ENCODE measurements at regions not wholly inside any gene's neighbourhood (a gene's known extent, or its start where the extent isn't known, plus 50 kb on each side); places are given as distances from the start of the nearest gene placed in this dataset.

- no peaks in the 10 kb centered on the region for H3K36me3 ChIP-seq (ENCODE audit: control insufficient read depth, insufficient read depth, low read length)
- H3K9me3 ChIP-seq (replicated peaks; ENCODE audit: control insufficient read depth, low read depth, low read length) = no peaks in the 10 kb centered on the region
- WGBS (ENCODE audit: insufficient coverage) = no CpG with 5 or more reads among the region's 1 CpG
- no peak for DNase-seq
- peaks cover 14% of the 10 kb centered on the region for H3K4me1 ChIP-seq (ENCODE audit: control insufficient read depth, insufficient read depth, low read length)
- H3K4me3 ChIP-seq (ENCODE audit: low read length) = no peak overlapping the region
- H3K27me3 ChIP-seq (ENCODE audit: control insufficient read depth, insufficient read depth, low read length) = no peaks in the 10 kb centered on the region
- no peak overlapping the region for H3K27ac ChIP-seq (ENCODE audit: low read length)
These were observed 430.1 kb upstream of the CAMK1G start for GRCh38 chr1:209153411-209153810.

- Histone ChIP-seq H3K27ac (ENCODE audit: low read length) (no peak overlapping the region), H3K36me3 (ENCODE audit: control insufficient read depth, insufficient read depth, low read length) (no peaks in the 10 kb centered on the region)
- DNase-seq = peak; percentile 75
These were observed 428.6 kb upstream of the CAMK1G start for GRCh38 chr1:209154912-209155311.

GRCh38 chr1:209155546-209155945 lies 428.0 kb upstream of the CAMK1G start:
- Histone ChIP-seq H3K4me3 (ENCODE audit: low read length) (no peak overlapping the region), H3K9me3 (replicated peaks; ENCODE audit: control insufficient read depth, low read depth, low read length) (no peaks in the 10 kb centered on the region), H3K4me1 (ENCODE audit: control insufficient read depth, insufficient read depth, low read length) (peaks cover 14% of the 10 kb centered on the region), H3K27me3 (ENCODE audit: control insufficient read depth, insufficient read depth, low read length) (no peaks in the 10 kb centered on the region), H3K36me3 (ENCODE audit: control insufficient read depth, insufficient read depth, low read length) (no peaks in the 10 kb centered on the region), H3K27ac (ENCODE audit: low read length) (no peak overlapping the region)
- no CpG with 5 or more reads among the region's 3 CpGs for WGBS (ENCODE audit: insufficient coverage)
- no peak for DNase-seq

More at GRCh38 chr1:209154912-209155311, 428.6 kb upstream of the CAMK1G start:
- H3K4me3 ChIP-seq (ENCODE audit: low read length) = no peak overlapping the region
- WGBS (ENCODE audit: insufficient coverage) = no CpG with 5 or more reads among the region's 1 CpG
- H3K27me3 ChIP-seq (ENCODE audit: control insufficient read depth, insufficient read depth, low read length) = no peaks in the 10 kb centered on the region
- peaks cover 14% of the 10 kb centered on the region for H3K4me1 ChIP-seq (ENCODE audit: control insufficient read depth, insufficient read depth, low read length)
- H3K9me3 ChIP-seq (replicated peaks; ENCODE audit: control insufficient read depth, low read depth, low read length) = no peaks in the 10 kb centered on the region

GRCh38 chr1:209156991-209157390 lies 426.5 kb upstream of the CAMK1G start:
- no CpG with 5 or more reads among the region's 4 CpGs for WGBS (ENCODE audit: insufficient coverage)
- no peak overlapping the region for H3K4me3 ChIP-seq (ENCODE audit: low read length)
- no peaks in the 10 kb centered on the region for H3K36me3 ChIP-seq (ENCODE audit: control insufficient read depth, insufficient read depth, low read length)
- DNase-seq = no peak
- H3K27ac ChIP-seq (ENCODE audit: low read length) = no peak overlapping the region
- peaks cover 14% of the 10 kb centered on the region for H3K4me1 ChIP-seq (ENCODE audit: control insufficient read depth, insufficient read depth, low read length)
- no peaks in the 10 kb centered on the region for H3K27me3 ChIP-seq (ENCODE audit: control insufficient read depth, insufficient read depth, low read length)
- H3K9me3 ChIP-seq (replicated peaks; ENCODE audit: control insufficient read depth, low read depth, low read length) = no peaks in the 10 kb centered on the region

- Histone ChIP-seq H3K27ac (ENCODE audit: low read length) (no peak overlapping the region), H3K4me3 (ENCODE audit: low read length) (no peak overlapping the region), H3K36me3 (ENCODE audit: control insufficient read depth, insufficient read depth, low read length) (no peaks in the 10 kb centered on the region), H3K9me3 (replicated peaks; ENCODE audit: control insufficient read depth, low read depth, low read length) (no peaks in the 10 kb centered on the region), H3K27me3 (ENCODE audit: control insufficient read depth, insufficient read depth, low read length) (no peaks in the 10 kb centered on the region), H3K4me1 (ENCODE audit: control insufficient read depth, insufficient read depth, low read length) (peaks cover 14% of the 10 kb centered on the region)
- WGBS (ENCODE audit: insufficient coverage) = no CpG with 5 or more reads among the region's 5 CpGs
- DNase-seq = peak; percentile 23
These were observed 425.8 kb upstream of the CAMK1G start for GRCh38 chr1:209157546-209158249.

- peaks cover 14% of the 10 kb centered on the region for H3K4me1 ChIP-seq (ENCODE audit: control insufficient read depth, insufficient read depth, low read length)
- no peaks in the 10 kb centered on the region for H3K27me3 ChIP-seq (ENCODE audit: control insufficient read depth, insufficient read depth, low read length)
- no peaks in the 10 kb centered on the region for H3K36me3 ChIP-seq (ENCODE audit: control insufficient read depth, insufficient read depth, low read length)
- no peaks in the 10 kb centered on the region for H3K9me3 ChIP-seq (replicated peaks; ENCODE audit: control insufficient read depth, low read depth, low read length)
- WGBS (ENCODE audit: insufficient coverage) = no CpG with 5 or more reads among the region's 1 CpG
- H3K27ac ChIP-seq (ENCODE audit: low read length) = no peak overlapping the region
- DNase-seq = no peak
- no peak overlapping the region for H3K4me3 ChIP-seq (ENCODE audit: low read length)
These were observed 424.7 kb upstream of the CAMK1G start for GRCh38 chr1:209158851-209159250.

GRCh38 chr1:209160230-209160629 lies 423.3 kb upstream of the CAMK1G start:
- WGBS (ENCODE audit: insufficient coverage) = no CpG with 5 or more reads among the region's 2 CpGs
- H3K4me3 ChIP-seq (ENCODE audit: low read length) = no peak overlapping the region
- DNase-seq = no peak
- H3K9me3 ChIP-seq (replicated peaks; ENCODE audit: control insufficient read depth, low read depth, low read length) = no peaks in the 10 kb centered on the region
- peaks cover 10% of the 10 kb centered on the region for H3K4me1 ChIP-seq (ENCODE audit: control insufficient read depth, insufficient read depth, low read length)
- no peaks in the 10 kb centered on the region for H3K27me3 ChIP-seq (ENCODE audit: control insufficient read depth, insufficient read depth, low read length)
- no peaks in the 10 kb centered on the region for H3K36me3 ChIP-seq (ENCODE audit: control insufficient read depth, insufficient read depth, low read length)
- no peak overlapping the region for H3K27ac ChIP-seq (ENCODE audit: low read length)

- Histone ChIP-seq H3K4me1 (ENCODE audit: control insufficient read depth, insufficient read depth, low read length) (peaks cover 3% of the 10 kb centered on the region), H3K9me3 (replicated peaks; ENCODE audit: control insufficient read depth, low read depth, low read length) (no peaks in the 10 kb centered on the region), H3K27me3 (ENCODE audit: control insufficient read depth, insufficient read depth, low read length) (no peaks in the 10 kb centered on the region), H3K27ac (ENCODE audit: low read length) (no peak overlapping the region), H3K4me3 (ENCODE audit: low read length) (no peak overlapping the region), H3K36me3 (ENCODE audit: control insufficient read depth, insufficient read depth, low read length) (no peaks in the 10 kb centered on the region)
- peak; percentile 30 for DNase-seq
- WGBS (ENCODE audit: insufficient coverage) = no CpG with 5 or more reads among the region's 3 CpGs
These were observed 420.9 kb upstream of the CAMK1G start for GRCh38 chr1:209162651-209163050.

- Histone ChIP-seq H3K4me1 (ENCODE audit: control insufficient read depth, insufficient read depth, low read length) (no peaks in the 10 kb centered on the region), H3K4me3 (ENCODE audit: low read length) (no peak overlapping the region), H3K27ac (ENCODE audit: low read length) (no peak overlapping the region), H3K36me3 (ENCODE audit: control insufficient read depth, insufficient read depth, low read length) (no peaks in the 10 kb centered on the region), H3K27me3 (ENCODE audit: control insufficient read depth, insufficient read depth, low read length) (no peaks in the 10 kb centered on the region), H3K9me3 (replicated peaks; ENCODE audit: control insufficient read depth, low read depth, low read length) (no peaks in the 10 kb centered on the region)
- peak; percentile 18 for DNase-seq
These were observed 415.3 kb upstream of the CAMK1G start for GRCh38 chr1:209168204-209168603.

- Histone ChIP-seq H3K4me1 (ENCODE audit: control insufficient read depth, insufficient read depth, low read length) (no peaks in the 10 kb centered on the region), H3K9me3 (replicated peaks; ENCODE audit: control insufficient read depth, low read depth, low read length) (peaks cover 5% of the 10 kb centered on the region), H3K27me3 (ENCODE audit: control insufficient read depth, insufficient read depth, low read length) (no peaks in the 10 kb centered on the region), H3K36me3 (ENCODE audit: control insufficient read depth, insufficient read depth, low read length) (no peaks in the 10 kb centered on the region), H3K27ac (ENCODE audit: low read length) (no peak overlapping the region), H3K4me3 (ENCODE audit: low read length) (no peak overlapping the region)
- no CpG with 5 or more reads among the region's 1 CpG for WGBS (ENCODE audit: insufficient coverage)
- no peak for DNase-seq
These were observed 412.4 kb upstream of the CAMK1G start for GRCh38 chr1:209171151-209171550.

- H3K27ac ChIP-seq (ENCODE audit: low read length) = no peak overlapping the region
- DNase-seq = no peak
- H3K9me3 ChIP-seq (replicated peaks; ENCODE audit: control insufficient read depth, low read depth, low read length) = peaks cover 5% of the 10 kb centered on the region
- H3K4me1 ChIP-seq (ENCODE audit: control insufficient read depth, insufficient read depth, low read length) = no peaks in the 10 kb centered on the region
- H3K27me3 ChIP-seq (ENCODE audit: control insufficient read depth, insufficient read depth, low read length) = no peaks in the 10 kb centered on the region
- WGBS (ENCODE audit: insufficient coverage) = 83% methylated on average over 3 of the region's 4 CpGs
- no peaks in the 10 kb centered on the region for H3K36me3 ChIP-seq (ENCODE audit: control insufficient read depth, insufficient read depth, low read length)
- H3K4me3 ChIP-seq (ENCODE audit: low read length) = no peak overlapping the region
These were observed 411.2 kb upstream of the CAMK1G start for GRCh38 chr1:209172286-209172685.
